B cell (primary cell): ENCODE measurements at regions not wholly inside any gene's neighbourhood (a gene's known extent, or its start where the extent isn't known, plus 50 kb on each side); places are given as distances from the start of the nearest gene placed in this dataset.

ENCODE experiments used
- ATAC-seq: fragments of 200-7000 bp; cut with Tn5 transposase; one replicate; pipeline ENCODE4 v1.10.0; 2021; ENCODE audit warnings: low read depth, mild to moderate bottlenecking, moderate number of reproducible peaks, moderate library complexity
- CTCF ChIA-PET: fragments of 350-600 bp; sonication (Branson Sonifier 250); formaldehyde crosslinking; loops from one replicate; lab custom pipeline; 2021; ENCODE audit warnings: antibody characterized with exemption, inconsistent platforms; lab: Charles Lee
- POLR2A ChIA-PET: fragments of 350-600 bp; sonication (Branson Sonifier 250); formaldehyde crosslinking; loops from one replicate; lab custom pipeline; 2021; ENCODE audit warnings: antibody characterized with exemption; lab: Charles Lee
- DNase-seq: peaks from one replicate; pipeline ENCODE4 v3.0.0; 2013
- H2AFZ ChIP-seq: 2 replicates; pipeline ENCODE4 v1.6.1; 2012; ENCODE audit warnings: mild to moderate bottlenecking, low read depth, low read length; ENCODE audit not compliant: insufficient read depth, poor library complexity, severe bottlenecking
- H3K27ac ChIP-seq, 2 donors: 1 replicate in 1 of 2; 2 replicates in 1 of 2; pipeline ENCODE4 v1.5.1; 2012 to 2013; ENCODE audit warnings: low read length in 2 of 2, mild to moderate bottlenecking in 2 of 2, moderate library complexity in 1 of 2
- H3K27me3 ChIP-seq, 4 experiments: fragments of 200-600 bp in 1 of 4; sonication (generic) in 1 of 4; replicated peaks in 1 of 4; 1 replicate in 2 of 4; 2 replicates in 2 of 4; pipeline versions ENCODE4 v1.6.1 to v1.7.0; 2013 to 2016; ENCODE audit warnings: low read length in 3 of 4, mild to moderate bottlenecking in 2 of 4, mixed read lengths in 1 of 4, moderate library complexity in 1 of 4; ENCODE audit not compliant: insufficient read depth in 4 of 4, control insufficient read depth in 3 of 4; ENCODE audit errors: control extremely low read depth in 1 of 4
- H3K36me3 ChIP-seq, 2 experiments: replicated peaks in 1 of 2; 1 replicate in 1 of 2; 2 replicates in 1 of 2; pipeline versions ENCODE4 v1.6.1 to v1.7.1; 2013; ENCODE audit warnings: low read length in 1 of 2; ENCODE audit not compliant: insufficient read depth in 2 of 2, control insufficient read depth in 1 of 2; ENCODE audit errors: control extremely low read depth in 1 of 2, extremely low read depth in 1 of 2
- H3K4me1 ChIP-seq, 2 donors: fragments of 200-600 bp in 1 of 2; sonication (generic) in 1 of 2; 1 replicate in 1 of 2; 2 replicates in 1 of 2; pipeline versions ENCODE4 v1.5.1 to v1.6.1; 2013 to 2017; ENCODE audit warnings: low read length in 2 of 2; ENCODE audit not compliant: control insufficient read depth in 2 of 2, insufficient read depth in 2 of 2
- H3K4me2 ChIP-seq: replicated peaks from 2 replicates; pipeline ENCODE3; 2012; ENCODE audit warnings: mild to moderate bottlenecking, low read depth, low read length; ENCODE audit not compliant: poor library complexity, severe bottlenecking
- H3K4me3 ChIP-seq, 5 experiments: fragments of 200-600 bp in 1 of 5; sonication (generic) in 1 of 5; 1 replicate in 3 of 5; 2 replicates in 2 of 5; pipeline versions ENCODE4 v1.5.1 to v1.7.0; 2011 to 2016; ENCODE audit warnings: low read length in 4 of 5, mild to moderate bottlenecking in 4 of 5, low read depth in 2 of 5, control low read depth in 1 of 5, moderate library complexity in 1 of 5; ENCODE audit not compliant: insufficient read depth in 1 of 5; ENCODE audit errors: control extremely low read depth in 1 of 5, extremely low read depth in 1 of 5
- H3K79me2 ChIP-seq: fragments of 200-600 bp; sonication (generic); one replicate; pipeline ENCODE4 v1.6.0; 2016; ENCODE audit warnings: low read length; ENCODE audit not compliant: control insufficient read depth, insufficient read depth
- H3K9ac ChIP-seq: fragments of 200-600 bp; sonication (generic); 2 replicates; pipeline ENCODE4 v1.6.1; 2017; ENCODE audit warnings: mild to moderate bottlenecking, low read length, moderate library complexity
- H3K9me3 ChIP-seq, 3 donors: one replicate each; pipeline versions ENCODE4 v1.6.1 to v1.7.1; 2013; ENCODE audit warnings: low read length in 2 of 3; ENCODE audit not compliant: control insufficient read depth in 2 of 3, insufficient read depth in 1 of 3; ENCODE audit errors: control extremely low read depth in 1 of 3
- H4K20me1 ChIP-seq: 2 replicates; pipeline ENCODE4 v1.6.0; 2012; ENCODE audit warnings: mild to moderate bottlenecking, low read length; ENCODE audit not compliant: insufficient read depth, control insufficient read depth, poor library complexity, severe bottlenecking
- H3K27ac Mint-ChIP-seq: one replicate; pipeline ENCODE4 v1.8.0; 2021; ENCODE audit warnings: mixed read lengths
- H3K27me3 Mint-ChIP-seq: one replicate; pipeline ENCODE4 v1.8.0; 2021; ENCODE audit warnings: mixed read lengths
- H3K4me1 Mint-ChIP-seq: one replicate; pipeline ENCODE4 v1.8.0; 2021; ENCODE audit warnings: mixed read lengths
- H3K4me3 Mint-ChIP-seq: one replicate; pipeline ENCODE4 v1.8.0; 2021; ENCODE audit warnings: mixed read lengths
- H3K9me3 Mint-ChIP-seq: one replicate; pipeline ENCODE4 v1.8.0; 2022; ENCODE audit warnings: mixed read lengths; ENCODE audit not compliant: insufficient read depth
- EZH2 ChIP-seq: IDR thresholded peaks from 2 replicates; pipeline ENCODE4 v1.6.1; 2012; ENCODE audit warnings: borderline replicate concordance, low read depth, mild to moderate bottlenecking, moderate library complexity, low read length; ENCODE audit not compliant: insufficient read depth, poor library complexity, severe bottlenecking
- WGBS: methylation state at CpG from one replicate; pipeline ENCODE4 v1.1.5; 2013; ENCODE audit warnings: missing lambda C conversion rate; ENCODE audit not compliant: insufficient coverage; 5-methylcytosine and 5-hydroxymethylcytosine counted together
- intact Hi-C: fragments of 100-400 bp; cut with micrococcal nuclease; formaldehyde crosslinking; loops from one replicate; pipeline ENCODE4 v1.10.0; 2022
- TF ChIP-seq, protein P1 (sequence below): fragments of 200-600 bp; IDR thresholded peaks from one replicate; pipeline ENCODE4 v1.8.0; 2022; ENCODE audit warnings: antibody characterized with exemption, mild to moderate bottlenecking

DNA sequence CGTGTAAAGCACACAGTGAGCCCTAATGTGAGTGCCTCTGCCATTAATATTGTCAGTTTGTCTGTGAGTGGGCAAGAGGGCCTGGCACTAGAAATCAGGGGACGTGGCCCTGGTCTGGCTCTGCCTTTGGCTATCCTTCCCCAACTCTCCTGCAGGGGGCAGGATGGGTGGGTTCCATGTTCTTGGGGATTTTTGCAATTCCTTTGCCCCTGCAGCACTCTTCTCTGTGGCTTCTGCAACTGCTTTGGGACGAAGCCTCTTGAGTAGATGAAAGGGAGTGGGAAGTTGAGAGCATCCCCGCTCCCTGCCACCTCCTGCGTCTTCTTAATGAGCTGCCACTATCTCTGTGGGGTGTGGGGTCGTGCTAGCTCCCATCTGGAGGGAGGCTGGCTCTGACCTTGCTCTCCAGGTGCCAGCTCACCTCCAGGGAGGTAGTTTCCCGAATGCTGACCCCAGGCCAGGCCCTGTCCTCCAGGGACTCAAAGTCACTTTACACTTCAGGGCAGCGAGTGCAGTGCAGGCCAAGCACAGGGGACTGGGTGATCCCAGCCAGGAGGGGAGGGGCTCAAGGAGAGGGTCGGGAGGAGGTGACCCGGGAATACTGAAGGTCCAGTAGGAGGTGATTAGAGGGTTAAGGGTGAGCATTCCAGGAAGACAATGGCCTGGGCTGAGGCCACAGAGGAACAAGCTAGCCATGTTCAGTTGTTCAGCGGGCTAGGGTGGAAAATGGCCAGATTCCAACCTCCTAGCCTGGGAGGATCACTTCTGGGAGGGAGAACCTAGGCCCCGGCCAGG, 121.0 kb upstream of the NLRP1 start:
- H3K36me3 ChIP-seq = no peaks in the 10 kb centered on the region
- ATAC-seq (no peak), DNase-seq (peak; percentile 5)
- Mint-ChIP-seq H3K27me3 (peaks cover 26% of the 10 kb centered on the region), H3K4me3 (no peak overlapping the region), H3K9me3 (peaks cover 5% of the 10 kb centered on the region), H3K27ac (no peak overlapping the region), H3K4me1 (no peaks in the 10 kb centered on the region)
- no peak overlapping the region for H3K4me2 ChIP-seq
- H3K79me2 ChIP-seq = no peaks in the 10 kb centered on the region
- H4K20me1 ChIP-seq = no peaks in the 10 kb centered on the region
- no peak overlapping the region for H3K4me3 ChIP-seq
- POLR2A ChIA-PET = no interaction called here
- intact Hi-C loops = loop anchor here (5.0 kb wide), 1 partner anchor 732 kb away; the partner anchor contains the start of gene AIPL1
- no peaks in the 10 kb centered on the region for H3K4me1 ChIP-seq
- no peak overlapping the region for H3K9ac ChIP-seq
- H3K9me3 ChIP-seq = peaks cover 0 to 9% (median 5%) of the 10 kb centered on the region in 3 donors
- WGBS = 82% methylated on average over 10 of the region's 12 CpGs
- no peak overlapping the region for H3K27ac ChIP-seq
- CTCF ChIA-PET = interaction anchor here (0.8 to 3.7 kb wide), 7 partner anchors 7 to 716 kb away, joined by 3 to 38 read pairs (median 7); no protein-coding TSS in a partner anchor
- H3K27me3 ChIP-seq = peaks cover 0 to 11% (median 0%) of the 10 kb centered on the region in 4 experiments
- H2AFZ ChIP-seq = no peak overlapping the region
- TF ChIP-seq, protein P1, sequence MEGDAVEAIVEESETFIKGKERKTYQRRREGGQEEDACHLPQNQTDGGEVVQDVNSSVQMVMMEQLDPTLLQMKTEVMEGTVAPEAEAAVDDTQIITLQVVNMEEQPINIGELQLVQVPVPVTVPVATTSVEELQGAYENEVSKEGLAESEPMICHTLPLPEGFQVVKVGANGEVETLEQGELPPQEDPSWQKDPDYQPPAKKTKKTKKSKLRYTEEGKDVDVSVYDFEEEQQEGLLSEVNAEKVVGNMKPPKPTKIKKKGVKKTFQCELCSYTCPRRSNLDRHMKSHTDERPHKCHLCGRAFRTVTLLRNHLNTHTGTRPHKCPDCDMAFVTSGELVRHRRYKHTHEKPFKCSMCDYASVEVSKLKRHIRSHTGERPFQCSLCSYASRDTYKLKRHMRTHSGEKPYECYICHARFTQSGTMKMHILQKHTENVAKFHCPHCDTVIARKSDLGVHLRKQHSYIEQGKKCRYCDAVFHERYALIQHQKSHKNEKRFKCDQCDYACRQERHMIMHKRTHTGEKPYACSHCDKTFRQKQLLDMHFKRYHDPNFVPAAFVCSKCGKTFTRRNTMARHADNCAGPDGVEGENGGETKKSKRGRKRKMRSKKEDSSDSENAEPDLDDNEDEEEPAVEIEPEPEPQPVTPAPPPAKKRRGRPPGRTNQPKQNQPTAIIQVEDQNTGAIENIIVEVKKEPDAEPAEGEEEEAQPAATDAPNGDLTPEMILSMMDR = no peak
- TF ChIP-seq EZH2 = no peak
